ENCODE measurements at regions not wholly inside any gene's neighbourhood (a gene's known extent, or its start where the extent isn't known, plus 50 kb on each side); places are given as distances from the start of the nearest gene placed in this dataset.

GRCh38 chr19:31709476-31709875 lies 360.2 kb upstream of the TSHZ3 start:
- no peak for DNase-seq (ENCODE audit: low spot score)

- DNase-seq (ENCODE audit: low spot score): no peak
Observed at GRCh38 chr19:31715249-31715945, 366.2 kb upstream of the TSHZ3 start.

- DNase-seq (ENCODE audit: low spot score): no peak
Observed at GRCh38 chr19:31716826-31717225, 367.6 kb upstream of the TSHZ3 start.

- DNase-seq (ENCODE audit: low spot score): no peak
Observed at GRCh38 chr19:31717269-31717923, 368.2 kb upstream of the TSHZ3 start.

GRCh38 chr19:31718032-31718431 lies 368.8 kb upstream of the TSHZ3 start:
- no peak for DNase-seq (ENCODE audit: low spot score)

GRCh38 chr19:31718898-31719297 lies 369.7 kb upstream of the TSHZ3 start:
- no peak for DNase-seq (ENCODE audit: low spot score)

- DNase-seq (ENCODE audit: low spot score): no peak
Observed at GRCh38 chr19:31723101-31723500, 373.9 kb upstream of the TSHZ3 start.

GRCh38 chr19:31725051-31725450 lies 375.8 kb upstream of the TSHZ3 start:
- no peak for DNase-seq (ENCODE audit: low spot score)

- DNase-seq (ENCODE audit: low spot score): no peak
Observed at GRCh38 chr19:31727536-31727935, 378.3 kb upstream of the TSHZ3 start.

GRCh38 chr19:31730270-31730669 lies 381.0 kb upstream of the TSHZ3 start:
- DNase-seq (ENCODE audit: low spot score): no peak

GRCh38 chr19:31733591-31733990 lies 384.4 kb upstream of the TSHZ3 start:
- DNase-seq (ENCODE audit: low spot score): no peak

GRCh38 chr19:31742249-31742648 lies 393.0 kb upstream of the TSHZ3 start:
- no peak for DNase-seq (ENCODE audit: low spot score)

GRCh38 chr19:31745731-31746130 lies 396.5 kb upstream of the TSHZ3 start:
- DNase-seq (ENCODE audit: low spot score): no peak

GRCh38 chr19:31749231-31749630 lies 400.0 kb upstream of the TSHZ3 start:
- no peak for DNase-seq (ENCODE audit: low spot score)

GRCh38 chr19:31759359-31759758 lies 410.1 kb upstream of the TSHZ3 start:
- no peak for DNase-seq (ENCODE audit: low spot score)

GRCh38 chr19:31761281-31761913 lies 412.2 kb upstream of the TSHZ3 start:
- DNase-seq (ENCODE audit: low spot score): no peak

GRCh38 chr19:31770223-31770622 lies 421.0 kb upstream of the TSHZ3 start:
- no peak for DNase-seq (ENCODE audit: low spot score)

- DNase-seq (ENCODE audit: low spot score): no peak
Observed at GRCh38 chr19:31772915-31773314, 423.7 kb upstream of the TSHZ3 start.

GRCh38 chr19:31781542-31781941 lies 432.3 kb upstream of the TSHZ3 start:
- DNase-seq (ENCODE audit: low spot score): no peak

- no peak for DNase-seq (ENCODE audit: low spot score)
Observed at GRCh38 chr19:31783592-31783991, 434.4 kb upstream of the TSHZ3 start.

GRCh38 chr19:31784671-31785101 lies 435.4 kb upstream of the TSHZ3 start:
- DNase-seq (ENCODE audit: low spot score): no peak

GRCh38 chr19:31801611-31802010 lies 452.4 kb upstream of the TSHZ3 start:
- no peak for DNase-seq (ENCODE audit: low spot score)

GRCh38 chr19:31803835-31804446 lies 454.7 kb upstream of the TSHZ3 start:
- no peak for DNase-seq (ENCODE audit: low spot score)
